K562 (cell line): ENCODE measurements at regions not wholly inside any gene's neighbourhood (a gene's known extent, or its start where the extent isn't known, plus 50 kb on each side); places are given as distances from the start of the nearest gene placed in this dataset.

ENCODE experiments used
- BMI1 ChIP-seq: fragments of 150-350 bp; IDR thresholded peaks from 2 replicates; pipeline ENCODE4 v1.6.1; 2014; ENCODE audit warnings: low read length
- CBFA2T2 ChIP-seq: fragments of 450-650 bp; conservative IDR thresholded peaks from 2 replicates; pipeline ENCODE4 v1.6.1; 2017; ENCODE audit warnings: mild to moderate bottlenecking
- CTCFL ChIP-seq: IDR thresholded peaks from 2 replicates; pipeline ENCODE4 v1.6.1; 2011; ENCODE audit warnings: borderline replicate concordance, low read depth, mild to moderate bottlenecking, moderate library complexity, low read length; ENCODE audit not compliant: insufficient read depth, poor library complexity, severe bottlenecking
- E4F1 ChIP-seq: fragments of 250-450 bp; sonication (Bioruptor Pico); IDR thresholded peaks from 2 replicates; pipeline ENCODE4 v1.5.0; 2021; ENCODE audit warnings: mild to moderate bottlenecking, borderline replicate concordance
- FOXA3 ChIP-seq, 2 experiments: fragments of 450-650 bp in 1 of 2; sonication (generic) in 1 of 2; formaldehyde crosslinking; IDR thresholded peaks in 1 of 2; conservative IDR thresholded peaks in 1 of 2; 2 replicates each; pipeline versions ENCODE4 v1.4.0 to v1.8.0; 2020 to 2022; ENCODE audit warnings: mild to moderate bottlenecking in 2 of 2, missing genetic modification reagents in 1 of 2
- HDAC3 ChIP-seq: fragments of 450-650 bp; IDR thresholded peaks from 2 replicates; pipeline ENCODE4 v1.6.1; 2018; ENCODE audit warnings: borderline replicate concordance, mild to moderate bottlenecking, moderate library complexity; ENCODE audit not compliant: partially characterized antibody
- HINFP ChIP-seq: fragments of 450-650 bp; conservative IDR thresholded peaks from 2 replicates; pipeline ENCODE4 v1.6.1; 2016; ENCODE audit warnings: missing genetic modification characterization, low read depth, mild to moderate bottlenecking, control low read depth, missing compliant biosample characterization
- NBN ChIP-seq: fragments of 450-650 bp; IDR thresholded peaks from 2 replicates; pipeline ENCODE4 v1.6.1; 2016; ENCODE audit warnings: low read depth, mild to moderate bottlenecking
- POLR2A ChIP-seq: fragments of 450-650 bp; conservative IDR thresholded peaks from 2 replicates; pipeline ENCODE4 v1.6.1; 2016
- PYGO2 ChIP-seq: fragments of 450-650 bp; IDR thresholded peaks from 2 replicates; pipeline ENCODE4 v1.6.1; 2016; ENCODE audit warnings: mild to moderate bottlenecking, missing genetic modification characterization, moderate library complexity, missing compliant biosample characterization
- SMARCE1 ChIP-seq: fragments of 450-650 bp; IDR thresholded peaks from 2 replicates; pipeline ENCODE4 v1.7.1; 2016; ENCODE audit warnings: mild to moderate bottlenecking
- SRSF7 ChIP-seq: fragments of 200-400 bp; formaldehyde crosslinking; optimal IDR thresholded peaks from 2 replicates; pipeline ENCODE3; 2017; ENCODE audit warnings: mild to moderate bottlenecking, low read depth, low read length
- TAF7 ChIP-seq: fragments of 450-650 bp; IDR thresholded peaks from 2 replicates; pipeline ENCODE4 v1.6.1; 2016; ENCODE audit warnings: missing genetic modification characterization, missing compliant biosample characterization
- ZBTB33 ChIP-seq: sonication (generic); formaldehyde crosslinking; IDR thresholded peaks from 2 replicates; pipeline ENCODE4 v1.8.1; 2023; ENCODE audit warnings: mild to moderate bottlenecking, missing genetic modification reagents
- ZFP30 ChIP-seq: fragments of 250-450 bp; sonication (Bioruptor Pico); IDR thresholded peaks from 2 replicates; pipeline ENCODE4 v1.8.0; 2022; ENCODE audit warnings: moderate library complexity, mild to moderate bottlenecking, inconsistent platforms, borderline replicate concordance
- ZNF124 ChIP-seq: sonication (generic); formaldehyde crosslinking; IDR thresholded peaks from 2 replicates; pipeline ENCODE4 v1.8.1; 2022; ENCODE audit warnings: missing genetic modification reagents
- ZNF175 ChIP-seq: fragments of 200-800 bp; sonication (Bioruptor generic); IDR thresholded peaks from 2 replicates; pipeline ENCODE4 v1.6.1; 2016; ENCODE audit warnings: low read depth, mild to moderate bottlenecking, missing genetic modification characterization, missing compliant biosample characterization
- ZNF232 ChIP-seq: sonication (generic); formaldehyde crosslinking; IDR thresholded peaks from 2 replicates; pipeline ENCODE4 v1.8.0; 2022; ENCODE audit warnings: mild to moderate bottlenecking, missing genetic modification reagents
- ZNF589 ChIP-seq: fragments of 200-800 bp; sonication (Bioruptor generic); IDR thresholded peaks from 2 replicates; pipeline ENCODE4 v1.6.1; 2016; ENCODE audit warnings: low read depth, missing genetic modification characterization, missing compliant biosample characterization

- TF ChIP-seq NBN (peak; percentile 97), CBFA2T2 (no peak), CTCFL (peak; percentile 33), ZNF175 (CRISPR knock-in tag) (no peak), ZNF232 (CRISPR knock-in tag) (0 out of 2 replicates have a peak, but pooled peaks have one; percentile 41), TAF7 (tag) (peak; percentile 65), E4F1 (no peak), PYGO2 (no peak), SRSF7 (no peak), ZNF124 (CRISPR knock-in tag) (no peak), FOXA3 (CRISPR knock-in tag; conservative IDR thresholded peaks at IDR 0.05 in 1 of 2, IDR thresholded peaks at IDR 0.05 in 1 of 2) (no peak), POLR2A (peak; percentile 99), ZNF589 (0 out of 2 replicates have a peak, but pooled peaks have one; percentile 65), HDAC3 (no peak), ZBTB33 (peak; percentile 76), ZFP30 (CRISPR knock-in tag) (no peak), HINFP (tag) (no peak), SMARCE1 (no peak), BMI1 (no peak)
Observed at GRCh38 chr7:66493235-66494205, 135.2 kb upstream of the KCTD7 start (continued).
